ENCODE measurements at regions not wholly inside any gene's neighbourhood (a gene's known extent, or its start where the extent isn't known, plus 50 kb on each side); places are given as distances from the start of the nearest gene placed in this dataset.

- TF ChIP-seq, protein P1, sequence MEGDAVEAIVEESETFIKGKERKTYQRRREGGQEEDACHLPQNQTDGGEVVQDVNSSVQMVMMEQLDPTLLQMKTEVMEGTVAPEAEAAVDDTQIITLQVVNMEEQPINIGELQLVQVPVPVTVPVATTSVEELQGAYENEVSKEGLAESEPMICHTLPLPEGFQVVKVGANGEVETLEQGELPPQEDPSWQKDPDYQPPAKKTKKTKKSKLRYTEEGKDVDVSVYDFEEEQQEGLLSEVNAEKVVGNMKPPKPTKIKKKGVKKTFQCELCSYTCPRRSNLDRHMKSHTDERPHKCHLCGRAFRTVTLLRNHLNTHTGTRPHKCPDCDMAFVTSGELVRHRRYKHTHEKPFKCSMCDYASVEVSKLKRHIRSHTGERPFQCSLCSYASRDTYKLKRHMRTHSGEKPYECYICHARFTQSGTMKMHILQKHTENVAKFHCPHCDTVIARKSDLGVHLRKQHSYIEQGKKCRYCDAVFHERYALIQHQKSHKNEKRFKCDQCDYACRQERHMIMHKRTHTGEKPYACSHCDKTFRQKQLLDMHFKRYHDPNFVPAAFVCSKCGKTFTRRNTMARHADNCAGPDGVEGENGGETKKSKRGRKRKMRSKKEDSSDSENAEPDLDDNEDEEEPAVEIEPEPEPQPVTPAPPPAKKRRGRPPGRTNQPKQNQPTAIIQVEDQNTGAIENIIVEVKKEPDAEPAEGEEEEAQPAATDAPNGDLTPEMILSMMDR (IDR thresholded peaks at IDR 0.05; ENCODE audit: insufficient read depth, low read length, poor library complexity, severe bottlenecking), result no peak
- no peaks in the 10 kb centered on the region for H3K27me3 ChIP-seq (ENCODE audit: control insufficient read depth, insufficient read depth, low read length)
- DNase-seq (ENCODE audit: low read depth), result no peak
These were observed 139.7 kb upstream of the COL8A1 start for GRCh38 chr3:99498550-99499234.

GRCh38 chr3:99487894-99488293 lies 150.5 kb upstream of the COL8A1 start:
- Histone ChIP-seq H3K36me3 (ENCODE audit: control insufficient read depth, insufficient read depth, low read length) (no peaks in the 10 kb centered on the region), H3K4me3 (ENCODE audit: low read depth, low read length) (no peak overlapping the region), H3K27me3 (ENCODE audit: control insufficient read depth, insufficient read depth, low read length) (no peaks in the 10 kb centered on the region)
- TF ChIP-seq, protein P1 (IDR thresholded peaks at IDR 0.05; ENCODE audit: insufficient read depth, low read length, poor library complexity, severe bottlenecking), result no peak
- no peak for DNase-seq (ENCODE audit: low read depth)

More at GRCh38 chr3:99498550-99499234, 139.7 kb upstream of the COL8A1 start:
- no peaks in the 10 kb centered on the region for H3K36me3 ChIP-seq (ENCODE audit: control insufficient read depth, insufficient read depth, low read length)
- no peak overlapping the region for H3K4me3 ChIP-seq (ENCODE audit: low read depth, low read length)

DNA sequence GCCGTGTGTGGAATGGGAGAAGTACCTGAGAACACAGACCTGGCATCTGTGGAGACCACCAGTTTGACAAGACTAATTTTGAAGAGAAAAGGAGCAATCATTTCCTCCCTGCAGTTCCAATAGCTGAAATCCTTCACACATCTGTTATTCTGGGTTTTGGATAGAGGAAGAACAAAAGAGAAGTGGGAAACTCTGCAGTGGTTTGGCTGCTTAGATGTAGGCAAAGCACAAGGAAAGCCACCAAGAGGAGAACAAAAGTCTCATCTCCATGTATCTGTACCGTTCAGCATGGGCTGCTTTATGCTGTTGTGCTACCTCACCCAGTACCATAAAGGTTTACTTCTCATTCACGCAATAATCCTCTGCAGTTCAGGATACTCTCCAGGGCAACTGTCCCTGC lies 153.1 kb upstream of the COL8A1 start:
- H3K4me3 ChIP-seq (ENCODE audit: low read depth, low read length), result no peak overlapping the region
- no peaks in the 10 kb centered on the region for H3K36me3 ChIP-seq (ENCODE audit: control insufficient read depth, insufficient read depth, low read length)
- no peak for DNase-seq (ENCODE audit: low read depth)
- TF ChIP-seq, protein P1 (IDR thresholded peaks at IDR 0.05; ENCODE audit: insufficient read depth, low read length, poor library complexity, severe bottlenecking), result no peak
- H3K27me3 ChIP-seq (ENCODE audit: control insufficient read depth, insufficient read depth, low read length), result no peaks in the 10 kb centered on the region

DNA sequence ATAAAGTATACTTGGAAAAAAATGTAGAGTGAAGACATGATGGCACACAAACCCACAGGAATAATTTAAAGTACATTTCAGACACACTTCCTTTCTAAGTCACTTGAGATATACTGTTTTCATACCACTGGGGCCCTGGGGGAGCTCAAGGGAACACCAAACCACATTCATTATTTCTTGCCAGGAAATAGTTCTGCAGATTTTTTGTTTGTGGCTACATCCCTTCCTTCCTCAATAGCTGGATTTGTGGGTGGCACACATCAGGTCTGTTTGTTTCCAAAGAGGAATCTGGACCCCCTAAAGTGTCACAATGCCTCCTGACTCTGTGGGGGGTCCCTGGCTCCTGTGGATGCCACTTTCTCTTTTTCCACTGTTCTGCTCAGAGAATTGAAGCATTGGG lies 153.5 kb upstream of the COL8A1 start:
- TF ChIP-seq, protein P1 (IDR thresholded peaks at IDR 0.05; ENCODE audit: insufficient read depth, low read length, poor library complexity, severe bottlenecking), result no peak
- H3K4me3 ChIP-seq (ENCODE audit: low read depth, low read length), result no peak overlapping the region
- no peak for DNase-seq (ENCODE audit: low read depth)
- H3K36me3 ChIP-seq (ENCODE audit: control insufficient read depth, insufficient read depth, low read length), result no peaks in the 10 kb centered on the region
- H3K27me3 ChIP-seq (ENCODE audit: control insufficient read depth, insufficient read depth, low read length), result no peaks in the 10 kb centered on the region

- no peak for DNase-seq (ENCODE audit: low read depth)
- TF ChIP-seq, protein P1 (IDR thresholded peaks at IDR 0.05; ENCODE audit: insufficient read depth, low read length, poor library complexity, severe bottlenecking), result no peak
- Histone ChIP-seq H3K36me3 (ENCODE audit: control insufficient read depth, insufficient read depth, low read length) (no peaks in the 10 kb centered on the region), H3K27me3 (ENCODE audit: control insufficient read depth, insufficient read depth, low read length) (no peaks in the 10 kb centered on the region), H3K4me3 (ENCODE audit: low read depth, low read length) (no peak overlapping the region)
These were observed 154.6 kb upstream of the COL8A1 start for GRCh38 chr3:99483841-99484240.

GRCh38 chr3:99482191-99482590 lies 156.2 kb upstream of the COL8A1 start:
- DNase-seq (ENCODE audit: low read depth), result no peak
- TF ChIP-seq, protein P1 (IDR thresholded peaks at IDR 0.05; ENCODE audit: insufficient read depth, low read length, poor library complexity, severe bottlenecking), result no peak
- no peaks in the 10 kb centered on the region for H3K36me3 ChIP-seq (ENCODE audit: control insufficient read depth, insufficient read depth, low read length)
- no peak overlapping the region for H3K4me3 ChIP-seq (ENCODE audit: low read depth, low read length)
- no peaks in the 10 kb centered on the region for H3K27me3 ChIP-seq (ENCODE audit: control insufficient read depth, insufficient read depth, low read length)

Data from kidney epithelial cell (primary cell).